Epidermal melanocyte (primary cell): ENCODE measurements at regions not wholly inside any gene's neighbourhood (a gene's known extent, or its start where the extent isn't known, plus 50 kb on each side); places are given as distances from the start of the nearest gene placed in this dataset.
"Not testable (repeated sequence)": the region's sequence is repeated elsewhere in the genome, so short reads cannot be mapped to it uniquely, and the experiment has no call there.

Source experiments
- DNase-seq: peaks from one replicate; pipeline ENCODE4 v3.0.0; 2011; ENCODE audit warnings: low spot score; ENCODE audit not compliant: insufficient read length

DNA sequence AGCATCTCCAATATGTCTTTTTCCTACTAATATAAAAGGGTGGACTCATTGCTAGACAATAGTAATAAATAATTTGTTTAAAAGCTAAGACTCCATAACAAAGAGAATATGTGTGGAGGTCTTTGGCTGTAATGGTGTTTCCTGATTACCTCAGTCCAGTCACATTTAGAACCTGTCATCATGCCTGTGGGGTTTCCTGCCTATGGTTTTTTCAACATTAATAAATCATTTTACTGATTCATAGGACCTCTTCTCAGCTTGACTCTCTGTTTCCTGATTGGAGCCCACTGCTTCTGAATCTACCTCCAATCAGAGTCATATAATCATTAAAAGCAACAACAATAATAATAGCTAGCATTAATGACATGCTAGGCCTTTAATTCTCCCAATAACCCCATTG lies 52.4 kb upstream of the GNAI1 start:
- DNase-seq: no peak

GRCh38 chr7:80078886-80079285 lies 55.7 kb upstream of the GNAI1 start:
- no peak for DNase-seq

GRCh38 chr7:80078159-80078731 lies 56.4 kb upstream of the GNAI1 start:
- DNase-seq: no peak

- DNase-seq: no peak
Observed at GRCh38 chr7:80070391-80070790, 64.2 kb upstream of the GNAI1 start.

DNA sequence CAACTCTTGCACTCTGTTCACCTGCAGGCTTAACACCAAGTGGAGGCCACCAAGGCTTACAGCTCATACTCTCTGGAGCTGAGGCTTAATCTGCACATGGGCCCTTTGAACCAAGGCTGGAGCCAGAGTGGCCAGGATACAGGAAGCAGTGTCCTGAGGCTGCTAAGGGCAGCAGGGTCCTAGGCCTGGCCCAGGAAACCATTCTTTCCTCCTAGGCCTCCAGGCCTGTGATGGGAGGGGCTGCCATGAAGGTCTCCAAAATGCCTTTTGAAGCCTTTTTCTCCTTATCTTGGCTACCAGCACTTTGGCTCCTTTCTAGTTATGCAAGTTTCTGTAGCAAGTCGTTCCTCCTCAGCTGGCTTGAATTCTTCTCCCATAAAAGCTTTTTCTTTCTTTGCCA lies 68.0 kb upstream of the GNAI1 start:
- no peak for DNase-seq

GRCh38 chr7:80063834-80064233 lies 70.8 kb upstream of the GNAI1 start:
- DNase-seq: no peak

DNA sequence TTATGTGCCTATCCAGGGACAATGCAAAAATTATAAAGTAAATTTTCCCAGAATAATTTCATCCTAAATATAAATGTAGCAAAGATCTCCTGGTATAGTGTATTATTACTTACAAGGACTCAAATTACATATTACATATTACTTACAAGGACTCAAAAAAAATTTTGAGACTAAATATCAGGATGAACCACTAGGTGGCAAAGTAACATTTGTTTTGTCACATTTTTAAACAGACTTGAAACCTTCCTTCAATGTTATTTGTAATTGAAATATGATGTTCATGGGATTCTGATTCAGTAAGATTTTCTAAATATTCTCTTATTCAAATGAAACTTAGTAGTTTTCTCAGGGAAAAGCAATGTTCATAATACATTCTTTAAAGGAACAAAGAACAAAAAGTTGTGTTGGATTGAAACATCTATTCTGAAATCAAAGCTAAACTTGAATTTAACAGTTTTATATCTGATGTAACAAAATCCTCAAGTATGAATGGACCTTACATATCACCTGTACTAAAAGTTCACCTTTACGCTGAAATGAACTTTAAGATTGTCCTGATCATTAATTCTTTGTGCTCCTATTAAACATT lies 74.3 kb upstream of the GNAI1 start:
- no peak for DNase-seq

DNA sequence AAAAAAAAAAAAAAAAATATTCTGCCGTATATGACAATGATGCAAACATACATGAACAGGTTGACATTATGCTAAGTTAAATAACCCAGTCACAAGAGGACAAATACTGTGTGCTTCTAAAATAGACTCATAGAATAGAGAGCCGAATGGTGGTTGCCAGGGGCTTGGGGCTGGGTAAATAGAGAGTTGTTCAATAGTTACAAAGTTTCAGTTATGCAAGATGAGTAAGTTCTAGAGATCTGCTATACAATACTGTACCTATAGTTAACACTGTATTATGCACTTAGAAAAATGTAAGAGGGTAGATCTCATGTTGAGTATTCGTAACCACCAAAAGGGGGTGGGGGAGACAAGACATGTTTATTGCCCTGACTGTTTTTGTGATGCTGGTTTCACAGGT lies 77.1 kb upstream of the GNAI1 start:
- no peak for DNase-seq

GRCh38 chr7:80054356-80054755 lies 80.3 kb upstream of the GNAI1 start:
- DNase-seq: no peak

GRCh38 chr7:80053124-80053523 lies 81.5 kb upstream of the GNAI1 start:
- DNase-seq: no peak

- no peak for DNase-seq
Observed at GRCh38 chr7:80047856-80048459, 86.7 kb upstream of the GNAI1 start.

- no peak for DNase-seq
Observed at GRCh38 chr7:80047032-80047431, 87.6 kb upstream of the GNAI1 start.

GRCh38 chr7:80044796-80045195 lies 89.8 kb upstream of the GNAI1 start:
- no peak for DNase-seq

- no peak for DNase-seq
Observed at GRCh38 chr7:80040752-80041151, 93.9 kb upstream of the GNAI1 start.

- no peak for DNase-seq
Observed at GRCh38 chr7:80040335-80040734, 94.3 kb upstream of the GNAI1 start.

DNA sequence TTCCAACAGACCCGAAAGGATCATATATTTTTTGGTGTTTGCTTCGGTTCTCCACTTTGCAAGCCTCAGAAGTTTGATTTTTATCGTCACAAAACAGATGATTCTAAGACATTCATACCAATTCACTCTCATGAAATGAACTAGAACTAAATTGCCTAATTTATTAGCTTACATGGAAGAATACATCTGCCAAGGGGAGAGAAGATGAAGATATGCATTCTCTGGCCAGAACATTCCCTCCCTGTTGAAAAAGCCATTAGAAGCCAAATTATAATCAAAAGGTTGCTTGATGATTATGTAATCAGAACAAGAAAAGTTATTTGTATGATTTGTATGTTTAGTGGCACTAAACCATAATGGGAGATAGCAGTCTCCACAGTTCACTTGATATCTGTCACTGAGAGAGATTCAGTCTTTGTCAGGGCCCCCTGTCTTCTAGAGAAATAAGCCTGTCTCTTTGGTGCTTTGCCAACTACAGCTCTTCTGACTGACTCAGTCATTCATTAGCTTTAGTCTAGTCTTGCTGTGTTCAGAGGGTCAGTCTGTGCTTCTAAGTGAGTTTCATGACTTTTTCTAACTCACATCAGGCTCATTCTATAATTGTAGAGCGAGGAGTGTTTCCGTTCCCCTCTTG lies 95.3 kb upstream of the GNAI1 start:
- DNase-seq: no peak

GRCh38 chr7:80037689-80038088 lies 96.9 kb upstream of the GNAI1 start:
- no peak for DNase-seq

DNA sequence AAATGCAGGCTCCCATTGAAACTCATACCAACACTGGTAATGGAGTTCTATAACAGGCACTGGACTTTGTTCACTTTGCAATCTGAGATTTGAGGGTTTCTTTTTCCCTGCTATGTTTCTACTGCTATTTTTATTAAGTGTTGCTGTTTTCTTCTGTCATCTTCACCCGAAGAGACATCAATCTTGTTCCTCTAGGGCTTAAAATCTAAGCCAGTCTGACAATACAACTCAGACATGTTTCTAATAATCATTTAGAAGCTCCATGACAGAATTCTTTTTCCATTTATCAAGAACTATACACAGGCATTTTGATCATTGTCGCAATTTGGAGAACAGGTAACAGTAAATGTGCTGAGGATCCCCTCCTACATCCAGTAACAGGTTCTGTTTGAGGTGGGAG lies 98.5 kb upstream of the GNAI1 start:
- DNase-seq: no peak

GRCh38 chr7:80028717-80029116 lies 105.9 kb upstream of the GNAI1 start:
- no peak for DNase-seq

DNA sequence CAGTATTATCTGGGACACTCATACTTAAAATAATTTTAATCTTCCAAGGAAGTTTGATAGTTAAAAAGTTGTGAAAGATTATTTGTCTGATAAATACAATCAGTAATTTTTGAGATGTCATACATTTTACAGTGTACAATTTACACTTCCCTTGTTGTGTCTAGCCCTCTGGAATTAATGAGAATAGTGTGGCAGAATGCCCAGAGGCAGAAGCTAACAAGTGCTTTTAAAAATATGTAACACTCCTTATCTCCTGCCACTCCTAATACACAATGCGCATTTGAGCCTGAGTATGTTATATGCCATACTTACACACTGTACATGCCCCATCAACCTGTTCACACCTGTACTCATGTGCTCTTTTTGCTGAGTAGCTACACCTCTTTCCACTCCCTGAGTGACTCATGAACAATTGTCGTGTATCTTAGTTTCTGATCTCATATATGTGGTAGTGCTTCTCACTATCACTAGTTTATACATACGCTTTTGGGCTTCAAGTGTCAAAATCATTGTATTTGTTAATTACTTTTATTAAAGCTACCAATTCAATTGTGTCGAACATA lies 106.9 kb upstream of the GNAI1 start:
- DNase-seq: no peak

GRCh38 chr7:80026766-80027165 lies 107.9 kb upstream of the GNAI1 start:
- no peak for DNase-seq

GRCh38 chr7:80020277-80020676 lies 114.4 kb upstream of the GNAI1 start:
- DNase-seq: not testable (repeated sequence)
